ENCODE measurements at regions not wholly inside any gene's neighbourhood (a gene's known extent, or its start where the extent isn't known, plus 50 kb on each side); places are given as distances from the start of the nearest gene placed in this dataset.

DNA sequence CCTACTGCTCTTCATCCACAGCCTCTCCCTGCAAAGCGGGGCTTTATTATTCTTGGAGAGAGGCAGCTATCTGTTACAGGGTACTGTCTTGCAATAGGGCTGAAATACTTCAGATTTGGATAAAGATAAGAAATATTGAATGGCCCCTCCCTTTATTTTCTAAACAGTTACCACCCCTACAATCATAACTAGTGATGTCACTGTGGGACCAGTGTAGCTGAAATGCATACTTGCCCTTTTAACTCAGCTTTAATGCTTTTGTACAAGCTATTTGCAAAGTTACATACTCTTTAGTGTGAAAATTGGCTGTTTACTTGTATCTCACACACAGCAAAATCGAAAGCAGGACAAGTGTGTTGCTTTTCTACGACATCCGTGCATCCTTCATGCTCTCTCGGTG, 261.7 kb upstream of the GATB start:
- Histone ChIP-seq H3K36me3 (ENCODE audit: control insufficient read depth, low read length) (no peaks in the 10 kb centered on the region), H3K9me3 (ENCODE audit: control insufficient read depth, insufficient read depth, low read length) (no peaks in the 10 kb centered on the region), H3K4me1 (ENCODE audit: control insufficient read depth, low read length) (no peaks in the 10 kb centered on the region), H4K20me1 (ENCODE audit: control insufficient read depth, insufficient read depth, low read depth, low read length) (no peaks in the 10 kb centered on the region), H3F3A (ENCODE audit: control insufficient read depth, insufficient read depth) (no peaks in the 10 kb centered on the region), H3K4me3 (ENCODE audit: low read length) (no peak overlapping the region), H3K9me2 (replicated peaks; ENCODE audit: control insufficient read depth, low read length) (no peaks in the 10 kb centered on the region), H3K79me2 (ENCODE audit: control insufficient read depth, low read length) (no peaks in the 10 kb centered on the region), H3K27me3 (ENCODE audit: control insufficient read depth, low read length) (no peaks in the 10 kb centered on the region), H3K4me2 (ENCODE audit: low read length) (no peak overlapping the region), H3K27ac (ENCODE audit: low read depth, low read length) (no peak overlapping the region)
- TF ChIP-seq EZH2phosphoT487 (IDR thresholded peaks at IDR 0.05; ENCODE audit: borderline replicate concordance, low read length): no peak
- TF ChIP-seq CTCF (IDR thresholded peaks at IDR 0.05; ENCODE audit: low read depth, low read length, poor library complexity, severe bottlenecking): no peak

DNA sequence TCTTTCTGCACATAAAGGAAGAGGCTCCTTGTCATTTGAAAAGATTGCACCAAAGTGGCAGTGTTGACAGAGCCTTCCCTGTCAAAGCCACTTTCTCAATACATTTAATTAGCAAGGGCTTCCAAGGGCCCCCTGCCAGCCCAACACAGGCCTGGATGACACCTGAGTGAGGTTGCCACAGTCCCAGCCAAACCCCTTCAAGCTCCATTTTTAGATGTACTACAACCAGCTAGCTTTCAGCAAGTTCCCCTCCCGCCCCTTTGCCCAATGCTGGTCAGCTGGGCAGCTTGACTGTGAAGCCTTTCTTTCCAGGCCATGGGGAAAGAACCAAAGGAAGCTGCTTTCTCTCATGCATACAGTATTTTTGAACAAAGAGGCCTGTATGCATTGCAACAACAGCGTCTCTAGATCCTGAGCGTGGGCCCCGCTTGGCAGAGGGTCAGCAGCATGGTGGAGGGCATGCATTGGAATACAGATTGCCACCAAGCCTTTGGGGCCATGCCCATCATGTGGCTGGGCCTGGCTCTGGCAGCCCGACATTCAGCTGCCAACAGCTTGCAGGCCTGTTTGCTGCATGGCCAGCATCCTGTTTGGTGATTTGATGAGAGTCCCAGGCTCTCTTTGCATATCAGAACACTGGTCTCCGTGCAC, 261.1 kb upstream of the GATB start:
- TF ChIP-seq CTCF (IDR thresholded peaks at IDR 0.05; ENCODE audit: low read depth, low read length, poor library complexity, severe bottlenecking) (no peak), EZH2phosphoT487 (IDR thresholded peaks at IDR 0.05; ENCODE audit: borderline replicate concordance, low read length) (no peak)
- Histone ChIP-seq H3K9me2 (replicated peaks; ENCODE audit: control insufficient read depth, low read length) (no peaks in the 10 kb centered on the region), H3K4me1 (ENCODE audit: control insufficient read depth, low read length) (no peaks in the 10 kb centered on the region), H3K4me3 (ENCODE audit: low read length) (no peak overlapping the region), H3F3A (ENCODE audit: control insufficient read depth, insufficient read depth) (no peaks in the 10 kb centered on the region), H3K79me2 (ENCODE audit: control insufficient read depth, low read length) (no peaks in the 10 kb centered on the region), H4K20me1 (ENCODE audit: control insufficient read depth, insufficient read depth, low read depth, low read length) (no peaks in the 10 kb centered on the region), H3K9me3 (ENCODE audit: control insufficient read depth, insufficient read depth, low read length) (no peaks in the 10 kb centered on the region), H3K27ac (ENCODE audit: low read depth, low read length) (no peak overlapping the region), H3K4me2 (ENCODE audit: low read length) (no peak overlapping the region), H3K27me3 (ENCODE audit: control insufficient read depth, low read length) (no peaks in the 10 kb centered on the region), H3K36me3 (ENCODE audit: control insufficient read depth, low read length) (no peaks in the 10 kb centered on the region)

DNA sequence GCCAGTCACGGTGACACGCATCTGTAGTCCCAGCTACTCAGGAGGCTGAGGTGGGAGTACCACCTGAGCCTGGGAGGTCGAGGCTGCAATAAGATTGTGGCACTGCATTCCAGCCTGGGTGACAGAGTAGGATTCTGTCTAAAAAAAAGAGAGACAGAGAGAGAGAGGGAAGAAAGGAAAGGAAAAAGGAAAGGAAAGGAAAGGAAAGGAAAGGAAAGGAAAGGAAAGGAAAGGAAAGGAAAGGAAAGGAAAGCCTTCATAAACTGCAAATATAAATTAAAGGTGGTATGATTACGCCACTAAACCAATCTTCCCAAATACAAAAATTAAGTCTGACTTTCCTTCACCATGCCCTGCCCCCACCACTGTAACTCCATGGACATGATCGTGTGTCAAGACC, 259.3 kb upstream of the GATB start:
- TF ChIP-seq EZH2phosphoT487 (IDR thresholded peaks at IDR 0.05; ENCODE audit: borderline replicate concordance, low read length) (no peak), CTCF (IDR thresholded peaks at IDR 0.05; ENCODE audit: low read depth, low read length, poor library complexity, severe bottlenecking) (no peak)
- Histone ChIP-seq H3K4me3 (ENCODE audit: low read length) (no peak overlapping the region), H3K27ac (ENCODE audit: low read depth, low read length) (no peak overlapping the region), H3K79me2 (ENCODE audit: control insufficient read depth, low read length) (no peaks in the 10 kb centered on the region), H3K9me2 (replicated peaks; ENCODE audit: control insufficient read depth, low read length) (no peaks in the 10 kb centered on the region), H3K27me3 (ENCODE audit: control insufficient read depth, low read length) (no peaks in the 10 kb centered on the region), H3K4me1 (ENCODE audit: control insufficient read depth, low read length) (no peaks in the 10 kb centered on the region), H3K4me2 (ENCODE audit: low read length) (no peak overlapping the region), H3K9me3 (ENCODE audit: control insufficient read depth, insufficient read depth, low read length) (no peaks in the 10 kb centered on the region), H3K36me3 (ENCODE audit: control insufficient read depth, low read length) (no peaks in the 10 kb centered on the region), H4K20me1 (ENCODE audit: control insufficient read depth, insufficient read depth, low read depth, low read length) (no peaks in the 10 kb centered on the region), H3F3A (ENCODE audit: control insufficient read depth, insufficient read depth) (no peaks in the 10 kb centered on the region)

All from DOHH2 (cell line).